Breast epithelium (tissue), 4 donors: ENCODE measurements at regions not wholly inside any gene's neighbourhood (a gene's known extent, or its start where the extent isn't known, plus 50 kb on each side); places are given as distances from the start of the nearest gene placed in this dataset.
"Not testable (repeated sequence)": the region's sequence is repeated elsewhere in the genome, so short reads cannot be mapped to it uniquely, and the experiment has no call there.

Source experiments
- DNase-seq, 2 donors: peaks; one replicate each; pipeline ENCODE4 v3.0.0-alpha.2; 2019; ENCODE audit warnings: low spot score in 2 of 2
- H3K27ac ChIP-seq, 2 donors: fragments of 200-600 bp; sonication (generic) in 1 of 2; one replicate each; pipeline ENCODE4 v1.5.1; 2016 to 2019; ENCODE audit warnings: mild to moderate bottlenecking in 1 of 2
- H3K27me3 ChIP-seq, 2 donors: fragments of 200-600 bp; sonication (generic) in 1 of 2; one replicate each; pipeline versions ENCODE4 v1.5.1 to v1.6.0; 2017 to 2019; ENCODE audit warnings: control low read depth in 1 of 2, mild to moderate bottlenecking in 1 of 2
- H3K36me3 ChIP-seq: fragments of 200-600 bp; one replicate; pipeline ENCODE4 v1.5.1; 2019
- H3K4me1 ChIP-seq, 2 donors: fragments of 200-600 bp; sonication (generic); one replicate each; pipeline ENCODE4 v1.5.1; 2016 to 2019; ENCODE audit warnings: control low read depth in 1 of 2
- H3K4me3 ChIP-seq, 3 donors: fragments of 200-600 bp; sonication (generic); 1 replicate in 2 of 3; 2 replicates in 1 of 3; pipeline ENCODE4 v1.5.1; 2016 to 2019; ENCODE audit warnings: mild to moderate bottlenecking in 3 of 3, moderate library complexity in 2 of 3
- H3K9me3 ChIP-seq, 2 donors: fragments of 200-600 bp; sonication (generic) in 1 of 2; one replicate each; pipeline ENCODE4 v1.5.1; 2016 to 2019; ENCODE audit warnings: control low read depth in 1 of 2
- POLR2A ChIP-seq: fragments of 450-650 bp; IDR thresholded peaks from one replicate; pipeline ENCODE4 v1.6.1; 2016; ENCODE audit warnings: antibody characterized with exemption, mild to moderate bottlenecking, moderate library complexity
- POLR2AphosphoS5 ChIP-seq, 3 donors: sonication (generic); formaldehyde crosslinking; IDR thresholded peaks; one replicate each; pipeline ENCODE4 v1.6.1; 2017; ENCODE audit warnings: antibody characterized with exemption in 3 of 3
- intact Hi-C: fragments of 100-400 bp; cut with DNase I; formaldehyde crosslinking; loops from one replicate; pipeline ENCODE4 v1.15.1; 2023; ENCODE audit warnings: low total_unique reads
- TF ChIP-seq, protein P1 (sequence below), 3 donors: fragments of 450-650 bp; IDR thresholded peaks; one replicate each; pipeline ENCODE4 v1.5.1; 2016 to 2017; ENCODE audit warnings: antibody characterized with exemption in 3 of 3, mild to moderate bottlenecking in 3 of 3, moderate library complexity in 3 of 3

DNA sequence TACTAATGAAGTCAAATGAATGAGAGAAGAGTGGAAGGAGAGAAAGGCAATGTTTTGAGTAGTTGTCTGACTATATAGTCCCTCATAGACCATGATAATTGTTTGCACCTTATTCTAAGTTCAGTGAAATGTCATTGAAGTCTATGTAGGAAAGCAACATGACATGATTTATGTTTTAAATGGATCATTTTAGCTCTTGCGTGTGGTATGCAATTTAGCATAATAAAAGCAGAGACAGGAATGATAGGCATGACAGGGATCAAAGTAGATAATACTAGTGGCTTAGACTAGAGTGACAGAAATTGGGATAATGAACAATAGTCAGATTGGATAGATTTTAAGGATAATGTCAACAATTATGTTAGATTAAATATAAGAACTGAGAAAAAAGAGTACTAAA is 132.5 kb downstream of the PYDC2 start:
- no peaks in the 10 kb centered on the region for H3K27me3 ChIP-seq
- intact Hi-C loops = no loop called here
- no peaks in the 10 kb centered on the region for H3K4me1 ChIP-seq
- TF ChIP-seq POLR2AphosphoS5 (IDR thresholded peaks at IDR 0.05) (no peak), POLR2A (no peak)
- TF ChIP-seq, protein P1, sequence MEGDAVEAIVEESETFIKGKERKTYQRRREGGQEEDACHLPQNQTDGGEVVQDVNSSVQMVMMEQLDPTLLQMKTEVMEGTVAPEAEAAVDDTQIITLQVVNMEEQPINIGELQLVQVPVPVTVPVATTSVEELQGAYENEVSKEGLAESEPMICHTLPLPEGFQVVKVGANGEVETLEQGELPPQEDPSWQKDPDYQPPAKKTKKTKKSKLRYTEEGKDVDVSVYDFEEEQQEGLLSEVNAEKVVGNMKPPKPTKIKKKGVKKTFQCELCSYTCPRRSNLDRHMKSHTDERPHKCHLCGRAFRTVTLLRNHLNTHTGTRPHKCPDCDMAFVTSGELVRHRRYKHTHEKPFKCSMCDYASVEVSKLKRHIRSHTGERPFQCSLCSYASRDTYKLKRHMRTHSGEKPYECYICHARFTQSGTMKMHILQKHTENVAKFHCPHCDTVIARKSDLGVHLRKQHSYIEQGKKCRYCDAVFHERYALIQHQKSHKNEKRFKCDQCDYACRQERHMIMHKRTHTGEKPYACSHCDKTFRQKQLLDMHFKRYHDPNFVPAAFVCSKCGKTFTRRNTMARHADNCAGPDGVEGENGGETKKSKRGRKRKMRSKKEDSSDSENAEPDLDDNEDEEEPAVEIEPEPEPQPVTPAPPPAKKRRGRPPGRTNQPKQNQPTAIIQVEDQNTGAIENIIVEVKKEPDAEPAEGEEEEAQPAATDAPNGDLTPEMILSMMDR (IDR thresholded peaks at IDR 0.05) = no peak
- no peak overlapping the region for H3K4me3 ChIP-seq
- DNase-seq = no peak
- H3K27ac ChIP-seq = no peak overlapping the region
- no peaks in the 10 kb centered on the region for H3K36me3 ChIP-seq
- H3K9me3 ChIP-seq = no peaks in the 10 kb centered on the region

- H3K4me3 ChIP-seq, intact Hi-C loops, H3K4me1 ChIP-seq, H3K27ac ChIP-seq, DNase-seq, H3K27me3 ChIP-seq, H3K9me3 ChIP-seq, H3K36me3 ChIP-seq: not testable (repeated sequence)
Observed at GRCh38 chr3:191615511-191615910, 154.5 kb downstream of the PYDC2 start.

DNA sequence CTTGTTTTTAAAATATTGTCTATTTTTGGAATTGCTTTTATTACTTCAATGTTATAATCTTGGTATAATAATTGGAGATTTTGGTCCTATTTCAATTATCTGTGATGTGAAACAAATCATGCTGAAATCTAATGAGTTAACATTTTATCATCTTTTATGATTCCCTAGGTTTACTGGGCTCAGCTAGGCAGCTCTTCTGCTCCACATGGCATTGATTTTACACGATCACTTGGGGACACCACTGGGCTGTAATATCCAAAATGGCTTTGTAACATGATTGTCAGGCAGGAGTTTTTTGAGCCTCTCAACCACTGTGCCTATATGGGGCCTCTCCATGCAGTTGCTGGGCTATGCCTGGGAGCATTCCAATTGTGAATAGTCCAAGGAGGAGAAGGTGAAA is 163.3 kb downstream of the PYDC2 start:
- H3K36me3 ChIP-seq = no peaks in the 10 kb centered on the region
- intact Hi-C loops = no loop called here
- no peak for DNase-seq
- H3K4me3 ChIP-seq = no peak overlapping the region
- H3K4me1 ChIP-seq = no peaks in the 10 kb centered on the region
- H3K27ac ChIP-seq = no peak overlapping the region
- no peaks in the 10 kb centered on the region for H3K27me3 ChIP-seq
- H3K9me3 ChIP-seq = no peaks in the 10 kb centered on the region
- no peak for TF ChIP-seq POLR2AphosphoS5 (IDR thresholded peaks at IDR 0.05)
- TF ChIP-seq, protein P1 (IDR thresholded peaks at IDR 0.05) = no peak
- no peak for TF ChIP-seq POLR2A

- TF ChIP-seq POLR2A = no peak
- TF ChIP-seq POLR2AphosphoS5 (IDR thresholded peaks at IDR 0.05) = no peak
- TF ChIP-seq, protein P1 (IDR thresholded peaks at IDR 0.05) = no peak
- intact Hi-C loops = no loop called here
- Histone ChIP-seq H3K9me3 (no peaks in the 10 kb centered on the region), H3K4me1 (no peaks in the 10 kb centered on the region), H3K36me3 (no peaks in the 10 kb centered on the region), H3K27ac (no peak overlapping the region), H3K27me3 (no peaks in the 10 kb centered on the region), H3K4me3 (no peak overlapping the region)
- DNase-seq = no peak
Observed at GRCh38 chr3:191627064-191627463, 166.1 kb downstream of the PYDC2 start.

- H3K27ac ChIP-seq = no peak overlapping the region
- no peaks in the 10 kb centered on the region for H3K36me3 ChIP-seq
- H3K27me3 ChIP-seq = no peaks in the 10 kb centered on the region
- DNase-seq = no peak
- no peaks in the 10 kb centered on the region for H3K9me3 ChIP-seq
- H3K4me1 ChIP-seq = no peaks in the 10 kb centered on the region
- intact Hi-C loops = no loop called here
- H3K4me3 ChIP-seq = no peak overlapping the region
- TF ChIP-seq, protein P1 (IDR thresholded peaks at IDR 0.05) = no peak
- TF ChIP-seq POLR2A = no peak
- TF ChIP-seq POLR2AphosphoS5 (IDR thresholded peaks at IDR 0.05) = no peak
Observed at GRCh38 chr3:191628571-191628970, 167.6 kb downstream of the PYDC2 start.

- H3K27ac ChIP-seq = no peak overlapping the region
- H3K36me3 ChIP-seq = no peaks in the 10 kb centered on the region
- no peaks in the 10 kb centered on the region for H3K4me1 ChIP-seq
- H3K27me3 ChIP-seq = no peaks in the 10 kb centered on the region
- intact Hi-C loops = no loop called here
- no peak for TF ChIP-seq POLR2A
- no peak for TF ChIP-seq POLR2AphosphoS5 (IDR thresholded peaks at IDR 0.05)
- TF ChIP-seq, protein P1 (IDR thresholded peaks at IDR 0.05) = no peak
- no peak overlapping the region for H3K4me3 ChIP-seq
- DNase-seq = no peak
- no peaks in the 10 kb centered on the region for H3K9me3 ChIP-seq
Observed at GRCh38 chr3:191631496-191631895, 170.5 kb downstream of the PYDC2 start.
